ENCODE measurements at regions not wholly inside any gene's neighbourhood (a gene's known extent, or its start where the extent isn't known, plus 50 kb on each side); places are given as distances from the start of the nearest gene placed in this dataset.
"Not testable (repeated sequence)": the region's sequence is repeated elsewhere in the genome, so short reads cannot be mapped to it uniquely, and the experiment has no call there.

DNA sequence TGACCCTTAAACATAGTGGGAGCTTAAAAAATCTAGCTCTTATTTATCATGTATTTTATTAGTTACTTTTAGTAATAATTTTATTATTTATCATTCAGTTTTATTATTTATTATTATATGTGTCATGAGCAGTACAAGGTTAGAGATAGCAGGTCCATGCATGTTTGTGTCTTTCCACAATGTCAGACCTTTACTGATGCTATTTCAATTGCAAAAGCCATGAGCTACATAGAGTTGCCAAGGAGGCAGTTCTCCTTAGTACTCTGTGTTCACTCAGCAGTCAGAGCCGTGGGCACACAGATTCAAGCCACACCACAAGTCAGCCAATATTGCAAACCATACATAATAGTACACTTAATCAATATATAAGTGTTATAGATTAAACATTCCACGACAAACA is 157.9 kb upstream of the NTRK2 start:
- no peak for DNase-seq

DNA sequence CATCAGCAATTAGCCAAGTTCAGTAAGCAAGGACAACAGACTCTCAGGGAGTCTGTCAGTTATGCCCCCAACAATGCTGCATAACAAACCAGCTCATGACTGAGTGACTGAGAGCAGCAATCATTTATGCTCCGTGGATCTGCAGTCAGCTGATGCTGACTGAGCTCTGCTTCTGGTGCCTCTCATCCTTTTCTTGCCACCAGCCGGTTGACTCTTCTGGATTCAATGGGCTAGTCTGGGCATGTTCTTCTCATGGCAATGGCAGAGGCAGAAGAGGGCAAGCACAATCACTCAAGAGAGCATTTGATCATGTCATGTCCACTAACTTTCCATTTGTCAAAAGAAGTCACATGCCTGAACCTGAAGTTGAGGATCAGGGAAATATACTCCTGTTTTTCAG is 157.0 kb upstream of the NTRK2 start:
- DNase-seq, result no peak

DNA sequence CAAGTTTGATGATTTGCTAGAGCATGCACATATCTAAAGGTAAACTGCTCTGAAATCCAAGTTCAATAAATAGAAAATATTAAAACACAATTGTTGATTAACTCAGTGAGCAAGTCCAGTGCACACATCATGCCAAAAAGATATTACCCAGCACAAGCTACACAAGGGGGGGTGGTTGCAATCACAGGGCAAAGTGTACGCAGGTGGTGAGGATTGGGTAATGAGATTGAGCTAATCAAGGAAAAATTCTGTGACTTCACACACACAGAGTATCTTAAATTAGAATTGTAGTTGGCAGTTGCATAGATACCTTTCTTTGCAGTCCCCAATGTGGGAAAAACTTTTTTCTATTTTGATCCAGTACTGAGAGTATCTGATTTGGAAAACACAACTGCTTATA is 156.1 kb upstream of the NTRK2 start:
- no peak for DNase-seq

DNA sequence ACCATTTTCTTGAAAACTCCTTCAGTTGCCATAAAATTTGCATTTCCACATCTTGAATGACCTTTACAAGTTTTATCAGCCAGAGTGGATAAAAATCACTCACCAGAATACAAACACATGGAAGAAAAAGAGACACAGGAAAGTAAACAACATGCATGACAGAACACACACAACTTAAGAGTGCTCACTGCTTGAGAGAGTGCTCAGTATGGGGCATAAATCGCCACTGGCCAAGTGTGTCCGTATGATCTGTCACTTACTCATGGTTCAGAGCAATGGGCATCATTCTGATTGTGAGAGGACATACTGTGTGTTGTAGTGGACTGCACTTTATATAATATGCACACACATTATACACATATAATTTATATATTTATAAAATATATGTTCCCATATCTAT is 155.6 kb upstream of the NTRK2 start:
- no peak for DNase-seq

DNA sequence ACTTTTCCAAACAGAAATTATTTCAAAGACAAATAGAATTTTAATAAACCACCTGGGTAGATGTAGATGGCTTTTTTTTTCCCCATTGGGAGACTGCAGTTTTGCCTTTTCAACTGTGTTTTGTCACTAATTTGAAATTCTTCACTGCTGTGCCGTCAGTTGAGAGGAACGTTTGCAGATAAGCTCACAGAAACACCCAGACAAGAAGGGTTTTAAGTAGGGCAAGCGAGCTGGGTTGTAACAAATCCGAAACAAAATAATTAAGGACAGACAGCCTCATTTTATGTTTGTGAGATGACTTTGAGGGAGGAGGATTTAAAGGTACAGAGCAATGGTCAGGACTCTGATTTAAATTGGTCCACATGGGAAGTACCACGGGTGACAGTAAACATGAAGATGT is 155.1 kb upstream of the NTRK2 start:
- DNase-seq, result no peak

DNA sequence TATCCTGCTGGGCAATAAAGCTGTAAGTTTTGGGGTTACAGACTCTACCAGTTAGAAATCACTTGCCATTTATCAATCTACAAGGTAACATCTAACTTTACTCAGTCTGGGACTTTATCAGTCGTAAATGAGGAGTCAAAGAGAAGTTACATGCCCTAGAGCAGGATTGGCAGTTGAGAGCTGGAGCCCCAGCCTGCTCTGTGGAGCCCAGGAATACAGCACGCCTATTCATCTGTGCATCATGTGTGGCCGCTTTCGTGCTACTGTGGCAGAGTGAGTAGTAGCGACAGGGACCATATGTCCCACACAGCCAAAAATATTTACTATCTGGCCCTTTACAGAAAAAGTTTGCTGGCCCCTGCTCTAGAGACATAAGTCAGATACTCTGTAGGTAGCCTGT is 152.5 kb upstream of the NTRK2 start:
- no peak for DNase-seq

DNA sequence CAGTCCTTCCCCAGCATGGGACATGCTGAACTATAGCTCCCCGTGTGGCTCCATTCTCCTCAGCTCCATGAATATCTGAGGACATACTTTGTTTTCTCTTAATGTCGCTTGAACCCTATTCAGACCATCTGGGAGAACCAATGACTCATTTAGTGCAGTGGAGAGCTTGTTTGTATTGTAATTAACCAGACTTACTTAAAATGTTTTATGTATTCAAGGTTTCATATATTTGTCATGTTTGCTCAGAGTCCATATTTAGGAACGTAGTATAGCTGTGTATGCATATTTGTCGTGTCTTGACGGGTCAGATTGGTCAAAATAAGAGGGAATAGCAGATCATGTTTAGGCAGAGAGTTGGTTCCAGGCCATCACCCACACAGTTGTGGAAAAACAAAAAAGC is 150.1 kb upstream of the NTRK2 start:
- no peak for DNase-seq

DNA sequence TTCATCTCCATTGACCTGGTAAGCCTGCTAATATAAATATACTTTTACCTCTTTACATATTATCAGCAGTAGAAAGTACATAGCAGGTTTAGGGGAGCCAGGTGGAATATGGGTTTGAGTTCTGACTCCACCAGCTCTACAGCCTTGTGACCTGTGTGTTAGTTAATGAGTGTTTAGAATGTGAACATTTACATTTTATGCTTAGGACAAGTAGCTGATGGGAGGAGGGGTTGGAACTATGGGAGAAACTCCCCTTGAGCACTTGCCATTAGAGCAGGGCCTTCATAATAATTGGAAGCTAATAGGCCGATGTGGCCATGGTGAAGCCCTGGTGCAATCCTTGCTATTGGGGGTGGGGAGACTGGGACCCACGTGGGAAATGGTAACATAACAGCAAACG is 148.3 kb upstream of the NTRK2 start:
- DNase-seq, result no peak

DNA sequence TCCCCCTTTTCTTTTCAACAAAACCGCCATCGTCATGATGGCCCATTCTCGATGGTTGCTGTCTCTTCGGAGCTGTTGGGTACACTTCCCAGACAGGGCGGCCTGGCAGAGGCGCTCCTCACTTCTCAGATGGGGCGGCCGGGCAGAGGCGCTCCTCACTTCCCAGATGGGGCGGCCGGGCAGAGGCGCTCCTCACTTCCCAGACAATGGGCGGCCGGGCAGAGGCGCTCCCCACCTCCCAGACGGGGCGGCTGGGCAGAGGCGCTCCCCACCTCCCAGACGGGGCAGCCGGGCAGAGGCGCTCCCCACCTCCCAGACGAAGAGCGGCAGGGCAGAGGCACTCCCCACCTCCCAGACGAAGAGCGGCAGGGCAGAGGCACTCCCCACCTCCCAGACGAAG is 143.3 kb upstream of the NTRK2 start:
- DNase-seq, result not testable (repeated sequence)

DNA sequence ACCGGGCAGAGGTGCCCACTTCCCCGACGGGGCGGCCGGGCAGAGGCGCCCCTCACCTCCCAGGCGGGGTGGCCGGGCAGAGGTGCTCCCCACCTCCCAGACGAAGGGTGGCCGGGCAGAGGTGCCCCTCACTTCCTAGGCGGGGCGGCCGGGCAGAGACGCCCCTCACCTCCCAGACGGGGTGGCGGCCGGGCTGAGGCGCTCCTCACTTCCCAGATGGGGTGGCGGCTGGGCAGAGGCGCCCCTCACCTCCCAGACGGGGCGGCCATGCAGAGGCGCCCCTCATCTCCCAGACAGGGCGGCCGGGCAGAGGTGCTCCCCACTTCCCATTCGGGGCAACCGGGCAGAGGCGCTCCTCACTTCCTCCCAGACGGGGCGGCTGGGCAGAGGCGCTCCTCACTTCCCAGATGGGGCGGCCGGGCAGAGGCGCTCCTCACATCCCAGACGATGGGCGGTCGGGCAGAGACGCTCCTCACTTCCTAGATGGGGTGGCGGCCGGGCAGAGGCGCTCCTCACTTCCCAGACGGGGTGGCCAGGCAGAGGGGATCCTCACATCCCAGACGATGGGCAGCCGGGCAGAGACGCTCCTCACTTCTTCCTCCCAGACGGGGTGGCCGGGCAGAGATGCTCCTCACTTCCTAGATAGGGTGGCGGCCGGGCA is 142.3 kb upstream of the NTRK2 start:
- DNase-seq, result not testable (repeated sequence)

DNA sequence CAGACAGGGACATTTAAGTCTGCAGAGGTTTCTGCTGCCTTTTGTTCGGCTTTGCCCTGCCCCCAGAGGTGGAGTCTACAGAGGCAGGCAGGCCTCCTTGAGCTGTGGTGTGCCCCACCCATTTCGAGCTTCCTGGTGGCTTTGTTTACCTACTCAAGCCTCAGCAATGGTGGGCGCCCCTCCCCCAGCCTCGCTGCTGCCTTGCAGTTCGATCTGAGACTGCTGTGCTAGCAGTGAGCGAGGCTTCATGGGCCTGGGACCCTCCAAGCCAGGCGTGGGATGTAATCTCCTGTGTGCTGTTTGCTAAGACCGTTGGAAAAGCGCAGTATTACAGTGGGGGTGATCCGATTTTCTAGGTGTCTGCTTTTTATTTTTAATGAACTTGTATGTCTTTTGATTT is 133.6 kb upstream of the NTRK2 start:
- DNase-seq, result not testable (repeated sequence)

DNA sequence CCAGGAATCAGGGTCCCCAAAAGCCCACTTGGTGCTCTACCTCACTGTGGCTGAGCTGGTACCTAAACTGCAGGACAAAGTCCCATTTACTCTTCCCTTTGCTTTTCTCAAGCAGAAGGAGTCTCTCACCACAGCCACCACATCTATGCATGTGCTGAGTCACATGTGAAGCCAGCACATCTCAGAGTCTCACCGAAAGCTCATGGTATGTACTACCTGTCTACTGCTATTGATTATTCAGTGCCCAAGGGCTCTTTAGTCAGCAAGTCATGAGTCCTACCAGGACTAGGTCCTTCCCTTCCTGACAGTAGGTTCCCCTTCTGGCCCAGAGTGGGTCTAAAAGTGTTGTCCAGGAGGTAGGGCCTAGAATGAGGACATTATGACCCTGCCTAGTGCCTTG is 130.7 kb upstream of the NTRK2 start:
- DNase-seq, result no peak

DNA sequence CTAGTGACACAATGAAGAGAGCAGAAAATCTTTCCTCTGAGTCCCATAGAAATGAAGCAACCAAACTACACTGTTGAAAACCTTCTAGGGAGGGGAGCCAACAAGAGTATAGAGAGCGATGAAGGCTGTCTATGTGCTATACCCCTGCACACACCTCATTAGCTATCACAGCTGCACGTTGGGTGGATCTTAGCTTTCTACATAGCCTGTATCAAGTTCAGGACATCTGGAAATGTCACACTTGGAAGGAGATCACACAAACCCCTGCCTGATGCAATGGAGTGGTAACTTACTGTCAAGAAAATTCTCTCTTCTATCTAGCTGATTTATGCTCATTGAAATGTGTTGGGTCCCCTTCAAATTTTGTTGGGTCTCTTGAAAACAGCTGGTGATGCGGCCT is 127.0 kb upstream of the NTRK2 start:
- DNase-seq, result no peak

DNA sequence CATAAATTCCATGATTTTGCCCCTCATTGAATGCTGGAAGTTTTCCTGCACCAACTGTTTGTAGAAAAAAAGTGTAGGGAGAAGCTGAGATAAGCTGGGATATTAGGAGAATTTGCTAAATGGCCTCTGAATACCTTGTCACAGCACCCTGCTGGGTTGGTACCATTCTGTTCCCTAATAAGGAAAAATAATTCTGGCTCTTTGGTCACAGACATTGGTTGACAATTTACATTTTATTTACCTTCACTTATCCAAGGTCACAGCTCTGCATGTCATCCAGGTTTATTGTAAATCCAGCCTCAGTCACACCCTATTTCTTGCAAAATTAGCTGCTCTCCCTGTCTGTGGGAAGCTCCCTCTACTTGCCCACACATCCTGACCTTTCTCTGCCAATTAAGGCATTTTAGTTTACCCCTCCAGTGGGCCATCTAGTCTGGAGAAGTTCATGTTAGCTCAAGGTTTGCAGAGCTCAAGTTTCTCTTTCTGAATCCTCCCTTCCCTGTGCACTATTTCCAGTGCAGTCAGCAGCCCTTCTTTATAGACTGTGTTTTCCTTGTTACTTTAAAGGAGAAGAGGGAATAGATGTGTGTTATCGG is 115.4 kb upstream of the NTRK2 start:
- no peak for DNase-seq

DNA sequence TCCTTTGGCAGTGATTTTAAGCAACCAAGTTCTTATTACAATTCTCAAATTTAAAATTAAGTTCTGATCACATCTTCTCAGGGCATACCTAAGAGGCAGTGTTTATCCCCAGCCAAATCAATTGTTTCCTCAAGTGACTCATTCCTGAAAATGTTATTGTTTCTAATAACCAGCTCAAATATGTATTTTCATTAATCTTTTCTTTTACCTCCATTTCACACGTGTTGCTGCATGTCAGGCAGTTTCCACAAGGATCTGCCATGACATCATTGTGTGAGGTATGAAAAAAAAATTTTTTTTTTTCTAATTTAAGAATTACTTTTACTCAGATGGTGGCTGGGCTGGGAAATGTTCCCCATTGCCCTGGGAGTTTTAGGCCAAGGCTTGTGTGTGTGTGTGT is 113.0 kb upstream of the NTRK2 start:
- no peak for DNase-seq

DNA sequence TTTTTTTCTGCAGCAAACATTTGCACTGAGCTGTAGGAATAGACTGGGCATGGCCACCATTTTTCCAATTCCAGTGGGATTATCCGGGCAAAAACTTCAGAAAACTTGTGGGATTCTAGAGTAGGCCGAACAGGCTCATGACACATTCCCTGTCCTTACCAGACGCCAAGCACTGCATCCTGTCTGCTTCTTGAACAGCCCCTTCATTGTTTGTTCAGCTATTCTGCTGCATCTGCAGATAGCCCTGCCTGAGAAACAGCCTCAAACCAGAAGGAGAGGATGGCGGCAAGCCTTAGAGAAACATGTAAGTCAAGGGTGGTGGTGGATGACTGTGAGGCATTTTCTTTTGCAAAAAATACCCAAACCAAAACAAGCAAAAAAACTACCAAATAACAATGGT is 111.8 kb upstream of the NTRK2 start:
- DNase-seq, result no peak

DNA sequence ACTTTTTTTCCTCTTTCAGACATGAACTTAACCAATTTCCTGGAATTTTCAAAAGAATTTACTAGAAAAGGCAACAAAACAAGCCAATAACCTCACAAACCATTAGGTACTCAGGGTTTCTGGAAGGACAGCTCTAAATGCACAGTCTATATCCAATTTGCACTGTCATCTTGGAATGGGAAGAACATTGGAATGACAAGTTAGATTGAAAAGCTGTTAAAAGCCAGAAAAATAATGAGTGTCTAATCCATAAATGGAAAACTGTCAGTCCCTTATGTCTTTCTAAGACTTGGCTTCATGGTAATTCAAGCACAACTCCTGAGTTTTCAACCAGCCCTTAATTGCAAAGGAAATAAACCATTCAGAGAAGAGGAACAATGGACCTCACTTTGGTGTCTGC is 105.8 kb upstream of the NTRK2 start:
- no peak for DNase-seq

DNA sequence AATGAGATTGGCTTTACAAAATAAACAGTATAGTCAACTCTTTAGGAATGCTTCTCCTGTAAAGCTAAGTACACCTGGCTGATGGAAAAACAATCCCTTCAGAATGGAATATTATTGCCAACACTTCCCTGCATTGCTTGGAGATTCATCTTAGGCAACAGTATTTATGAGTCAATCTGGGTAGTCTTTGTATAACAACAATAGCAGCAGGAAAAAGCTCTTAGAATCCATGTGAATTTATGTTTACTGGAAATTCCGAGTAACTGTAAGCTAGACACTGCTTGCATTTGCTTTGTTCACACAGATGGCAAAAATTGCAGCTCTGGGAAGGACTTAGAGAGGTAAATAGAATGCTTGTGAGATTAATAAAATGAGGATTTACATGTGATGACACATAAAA is 101.7 kb upstream of the NTRK2 start:
- DNase-seq, result no peak

DNA sequence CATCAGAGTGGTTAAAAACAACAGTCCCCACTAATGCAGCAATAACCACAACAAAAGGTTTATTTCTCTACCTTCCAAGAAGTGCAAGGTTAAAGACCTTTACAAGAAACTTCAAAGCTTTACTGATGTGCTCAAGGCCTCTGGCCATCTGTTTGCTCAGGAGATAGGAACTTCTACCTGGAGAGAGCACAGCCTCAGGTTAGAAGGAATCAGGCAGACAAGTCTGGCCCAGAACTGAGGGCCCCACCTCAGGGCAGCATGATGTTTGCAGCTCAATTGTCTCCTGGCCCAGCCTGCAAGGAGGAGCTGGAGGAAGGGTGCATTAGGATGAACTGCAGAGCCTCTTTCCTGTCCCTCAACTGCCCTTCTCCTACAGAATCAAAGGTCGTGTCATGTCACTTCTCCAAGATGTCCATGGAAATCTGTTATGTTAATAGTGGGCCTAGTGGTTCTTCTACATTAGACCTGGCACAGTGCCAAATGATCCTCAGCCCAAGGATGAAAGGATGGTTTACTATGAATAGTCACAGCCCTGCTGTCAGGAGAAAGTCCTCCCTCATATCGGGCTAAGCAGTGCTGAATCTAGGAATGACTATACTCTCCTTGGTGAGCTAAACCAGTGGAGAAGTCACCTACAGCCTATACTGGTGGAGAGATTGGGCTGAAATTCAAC is 98.9 kb upstream of the NTRK2 start:
- no peak for DNase-seq

DNA sequence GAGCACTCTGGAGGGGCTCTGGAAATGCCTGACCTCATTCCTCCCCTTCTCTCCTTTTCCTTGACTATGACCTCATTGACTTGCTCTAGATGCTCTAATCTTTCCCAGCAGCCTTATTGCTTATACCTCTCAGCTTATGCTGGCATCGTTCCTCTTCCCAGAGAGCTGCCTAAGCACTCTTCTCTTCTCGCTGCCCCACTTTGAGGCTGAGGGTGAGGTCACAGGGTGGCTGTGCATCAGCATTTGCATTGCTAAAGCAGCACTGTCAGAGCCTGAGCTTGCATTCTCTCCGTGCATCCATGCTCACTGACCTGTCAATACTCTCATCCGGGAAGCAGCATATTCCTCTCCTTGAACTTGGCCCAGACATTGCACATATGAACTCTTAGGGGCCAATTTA is 96.4 kb upstream of the NTRK2 start:
- DNase-seq, result no peak

DNA sequence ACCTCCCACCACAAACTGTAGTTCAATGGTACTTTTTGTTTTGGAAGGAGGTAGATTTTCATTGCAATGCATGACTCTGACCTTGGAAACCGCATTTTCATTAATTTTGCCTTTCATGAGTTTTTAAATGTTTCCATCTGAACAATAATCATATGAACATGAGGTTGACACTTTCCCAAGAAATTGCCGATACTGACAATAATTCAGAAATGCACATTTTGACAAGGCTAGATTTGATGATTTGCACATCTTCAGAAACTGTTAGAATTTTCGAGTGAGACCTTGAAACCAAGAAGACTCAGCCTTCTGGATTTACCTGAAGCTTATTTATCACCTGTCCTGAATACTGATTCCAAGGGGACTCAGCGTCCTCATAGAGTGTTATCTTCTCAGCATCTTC is 93.8 kb upstream of the NTRK2 start:
- DNase-seq, result no peak

DNA sequence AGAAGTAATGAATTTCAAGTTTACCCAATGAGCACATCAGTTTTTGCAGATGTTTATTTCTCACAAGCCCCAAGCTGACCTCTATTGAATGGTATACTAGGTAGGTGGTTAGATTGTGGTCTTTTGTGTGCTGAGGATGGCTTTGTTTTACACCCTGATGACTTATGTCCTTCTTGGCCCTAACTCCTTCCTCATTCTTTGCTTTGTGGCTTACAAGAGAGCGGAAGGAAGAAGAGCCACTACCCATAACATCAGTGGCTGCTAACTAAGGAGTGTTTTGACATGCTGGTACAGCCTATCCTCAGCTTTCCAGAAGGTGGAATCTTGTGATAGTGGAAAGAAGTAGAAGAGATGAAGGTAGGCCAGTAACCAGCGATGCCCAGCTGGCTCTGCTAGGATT is 85.7 kb upstream of the NTRK2 start:
- DNase-seq, result no peak

DNA sequence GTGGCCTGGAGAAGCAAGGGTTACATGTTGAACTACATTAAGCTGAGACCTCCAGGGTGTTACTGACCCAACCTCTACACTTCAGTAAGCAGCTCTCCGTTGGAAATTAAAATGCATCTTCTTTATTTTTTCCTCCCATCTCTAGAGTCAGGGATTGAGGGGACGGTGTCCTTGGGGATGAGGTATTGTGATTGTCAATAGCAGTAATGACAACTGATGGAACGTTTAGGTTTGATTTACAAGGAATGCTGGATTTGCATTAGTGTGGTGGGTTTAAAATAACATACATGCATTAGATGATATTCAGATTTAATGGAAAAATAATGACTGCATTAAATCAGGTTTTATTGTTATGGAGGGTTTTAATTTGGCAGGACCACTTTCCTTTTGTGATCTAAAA is 82.9 kb upstream of the NTRK2 start:
- no peak for DNase-seq

DNA sequence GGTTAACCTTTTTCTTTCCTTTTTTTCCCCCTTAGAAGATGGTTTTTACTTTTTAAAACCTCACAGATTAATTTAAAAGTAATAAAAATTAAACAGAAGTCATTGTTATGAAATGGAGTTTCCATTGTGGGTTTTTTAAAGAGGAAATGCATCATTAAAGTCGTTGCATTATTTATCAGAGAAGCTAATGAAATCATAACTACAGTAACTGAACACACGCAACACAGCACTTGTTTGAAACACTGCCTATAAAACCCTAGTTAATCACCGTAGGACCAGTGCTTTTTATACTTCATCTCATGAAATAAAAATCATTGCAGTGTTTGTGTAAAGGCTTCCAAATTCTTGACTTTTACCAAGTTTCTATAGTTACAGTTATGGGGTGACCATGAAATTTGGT is 82.4 kb upstream of the NTRK2 start:
- DNase-seq, result no peak

DNA sequence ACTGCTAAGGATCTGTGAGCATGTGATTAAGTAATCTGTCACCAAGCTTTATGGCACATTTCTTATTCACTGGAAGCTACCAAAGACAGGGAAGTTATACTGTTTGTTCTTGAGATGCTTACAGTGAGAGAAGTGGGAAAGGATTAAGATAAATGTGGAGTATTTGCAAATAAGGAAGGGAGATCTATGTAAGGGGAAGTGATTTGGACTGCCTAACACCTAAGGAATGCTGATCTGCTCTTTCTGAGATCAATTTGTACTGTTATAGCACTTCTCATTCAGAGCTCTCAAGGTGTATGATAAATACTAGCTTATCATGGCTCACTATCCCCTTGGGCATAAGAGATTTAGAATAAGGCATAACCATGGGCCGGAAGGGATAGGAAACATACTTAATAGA is 80.0 kb upstream of the NTRK2 start:
- no peak for DNase-seq

Data from inflammatory macrophage treated with lipopolysaccharide for 1 hour (primary cell).